GM12875 (cell line): ENCODE measurements at regions not wholly inside any gene's neighbourhood (a gene's known extent, or its start where the extent isn't known, plus 50 kb on each side); places are given as distances from the start of the nearest gene placed in this dataset.

Experiments used
- H3K4me3 ChIP-seq: one replicate; pipeline ENCODE4 v1.5.1; 2011; ENCODE audit warnings: low read depth, low read length, control low read depth
- CTCF ChIP-seq: IDR thresholded peaks from 2 replicates; pipeline ENCODE4 v1.5.1; 2011; ENCODE audit warnings: low read depth, mild to moderate bottlenecking, control low read depth, inconsistent platforms, low read length, moderate library complexity, borderline replicate concordance; ENCODE audit not compliant: insufficient read depth

- H3K4me3 ChIP-seq: no peak overlapping the region
- TF ChIP-seq CTCF: no peak
Measured at GRCh38 chr1:209266590-209267205, 316.8 kb upstream of the CAMK1G start.

GRCh38 chr1:209267968-209268367, 315.5 kb upstream of the CAMK1G start:
- H3K4me3 ChIP-seq: no peak overlapping the region
- no peak for TF ChIP-seq CTCF

GRCh38 chr1:209268479-209268878, 315.0 kb upstream of the CAMK1G start:
- no peak for TF ChIP-seq CTCF
- no peak overlapping the region for H3K4me3 ChIP-seq

GRCh38 chr1:209276321-209276720, 307.2 kb upstream of the CAMK1G start:
- no peak overlapping the region for H3K4me3 ChIP-seq
- no peak for TF ChIP-seq CTCF

- H3K4me3 ChIP-seq: no peak overlapping the region
- no peak for TF ChIP-seq CTCF
Measured at GRCh38 chr1:209277662-209278061, 305.9 kb upstream of the CAMK1G start.

- no peak overlapping the region for H3K4me3 ChIP-seq
- TF ChIP-seq CTCF: no peak
Measured at GRCh38 chr1:209291715-209292114, 291.8 kb upstream of the CAMK1G start.

- H3K4me3 ChIP-seq: no peak overlapping the region
- no peak for TF ChIP-seq CTCF
Measured at GRCh38 chr1:209302779-209303568, 280.5 kb upstream of the CAMK1G start.
